K562 (cell line): ENCODE measurements at regions not wholly inside any gene's neighbourhood (a gene's known extent, or its start where the extent isn't known, plus 50 kb on each side); places are given as distances from the start of the nearest gene placed in this dataset.

ENCODE experiments used
- ATAC-seq: fragments of 200-7000 bp; cut with Tn5 transposase; 3 replicates; pipeline ENCODE4 v1.9.1; 2020; ENCODE audit warnings: moderate library complexity
- BruUV-seq: library from RNA; stranded (reverse); fragments of 400-500 nt; replicated peaks from 2 replicates; lab custom pipeline; 2021; lab: Mats Ljungman, UMichigan
- CTCF ChIA-PET: fragments of 300-600 bp; formaldehyde crosslinking; extraction: SDS; loops from one replicate; lab custom pipeline; 2021; ENCODE audit warnings: low intra/inter-chr PET ratio; lab: Yijun Ruan, JAX
- POLR2A ChIA-PET: fragments of 300-600, 350-650 bp; sonication (Branson Sonifier 250); formaldehyde crosslinking; extraction: SDS; loops from one replicate; lab custom pipeline; 2021; ENCODE audit warnings: antibody characterized with exemption, inconsistent platforms; lab: Yijun Ruan, JAX
- DNase-seq, 4 experiments: peaks; one replicate each; pipeline versions ENCODE4 v3.0.0 to v3.0.0-alpha.2; 2011 to 2018; ENCODE audit warnings: low spot score in 3 of 4, mixed read lengths in 3 of 4; ENCODE audit errors: extremely low read depth in 1 of 4
- FAIRE-seq: peaks from 2 replicates; lab custom pipeline; 2011; peaks lifted over from hg19 to GRCh38; lab: Jason Lieb, UNC
- H2AFZ ChIP-seq: 2 replicates; pipeline ENCODE4 v1.6.0; 2011; ENCODE audit warnings: low read depth, low read length, control low read depth, inconsistent platforms
- H3K27ac ChIP-seq: fragments of 200-600 bp; 3 replicates; pipeline ENCODE4 v1.8.0; 2011; ENCODE audit warnings: low read depth, mild to moderate bottlenecking, control low read depth, inconsistent platforms, low read length, moderate library complexity, mixed read lengths; ENCODE audit errors: extremely low read depth
- H3K27me3 ChIP-seq, 2 experiments: fragments of 300-600 bp in 1 of 2; 2 replicates in 1 of 2; 3 replicates in 1 of 2; pipeline versions ENCODE4 v1.6.0 to v1.8.0; 2011; ENCODE audit warnings: inconsistent platforms in 2 of 2, low read length in 2 of 2, mild to moderate bottlenecking in 1 of 2, mixed read lengths in 1 of 2, moderate library complexity in 1 of 2; ENCODE audit not compliant: control insufficient read depth in 2 of 2, insufficient read depth in 2 of 2
- H3K36me3 ChIP-seq: fragments of 300-600 bp; 3 replicates; pipeline ENCODE4 v1.8.0; 2011; ENCODE audit warnings: mild to moderate bottlenecking, low read length, inconsistent platforms; ENCODE audit not compliant: control insufficient read depth, insufficient read depth
- H3K4me1 ChIP-seq, 2 experiments: fragments of 200-600 bp in 1 of 2; replicated peaks in 1 of 2; 2 replicates in 1 of 2; 3 replicates in 1 of 2; pipeline versions ENCODE4 v1.5.1 to v1.8.0; 2011; ENCODE audit warnings: inconsistent platforms in 2 of 2, low read length in 2 of 2, mild to moderate bottlenecking in 1 of 2, mixed read lengths in 1 of 2, moderate library complexity in 1 of 2; ENCODE audit not compliant: control insufficient read depth in 2 of 2, insufficient read depth in 2 of 2
- H3K4me2 ChIP-seq: 2 replicates; pipeline ENCODE4 v1.6.1; 2011; ENCODE audit warnings: low read length, control low read depth, inconsistent platforms, mixed read lengths; ENCODE audit not compliant: insufficient read depth
- H3K4me3 ChIP-seq: fragments of 200-600 bp; sonication (generic), shearing (Covaris generic); 2 replicates; pipeline ENCODE4 v1.5.1; 2016; ENCODE audit warnings: control low read depth, inconsistent platforms
- H3K79me2 ChIP-seq: fragments of 200-600 bp; 3 replicates; pipeline ENCODE4 v1.8.0; 2011; ENCODE audit warnings: low read length, inconsistent platforms; ENCODE audit not compliant: control insufficient read depth, insufficient read depth
- H3K9ac ChIP-seq, 2 experiments: 2 replicates each; pipeline versions ENCODE4 v1.6.0 to v1.6.1; 2011; ENCODE audit warnings: low read depth in 2 of 2, low read length in 2 of 2, control low read depth in 1 of 2, inconsistent platforms in 1 of 2, mild to moderate bottlenecking in 1 of 2, mixed read lengths in 1 of 2; ENCODE audit not compliant: insufficient read depth in 1 of 2
- H3K9me1 ChIP-seq: one replicate; pipeline ENCODE4 v1.6.0; 2011; ENCODE audit warnings: inconsistent platforms, mild to moderate bottlenecking, low read length, moderate library complexity; ENCODE audit not compliant: control insufficient read depth, insufficient read depth
- H3K9me3 ChIP-seq: replicated peaks from 2 replicates; pipeline ENCODE4 v1.5.1; 2011; ENCODE audit warnings: low read depth, low read length, inconsistent platforms; ENCODE audit not compliant: control insufficient read depth, insufficient read depth
- H4K20me1 ChIP-seq: replicated peaks from 2 replicates; pipeline ENCODE4 v1.6.1; 2011; ENCODE audit warnings: low read length, inconsistent platforms, mixed read lengths; ENCODE audit not compliant: control insufficient read depth, insufficient read depth
- BRD9 ChIP-seq: fragments of 450-650 bp; IDR thresholded peaks from 2 replicates; pipeline ENCODE4 v1.6.1; 2018; ENCODE audit warnings: low read depth; ENCODE audit not compliant: partially characterized antibody
- MTA2 ChIP-seq: fragments of 450-650 bp; IDR thresholded peaks from 2 replicates; pipeline ENCODE4 v1.6.1; 2016; ENCODE audit warnings: low read depth
- MYBL2 ChIP-seq, 2 experiments: fragments of 450-650 bp in 1 of 2; sonication (generic) in 1 of 2; formaldehyde crosslinking in 1 of 2; IDR thresholded peaks; 2 replicates each; pipeline versions ENCODE4 v1.6.1 to v1.8.1; 2017 to 2022; ENCODE audit warnings: borderline replicate concordance in 1 of 2, inconsistent platforms in 1 of 2, low read depth in 1 of 2, mild to moderate bottlenecking in 1 of 2, missing genetic modification reagents in 1 of 2, moderate library complexity in 1 of 2
- NFATC3 ChIP-seq: fragments of 450-650 bp; IDR thresholded peaks from 2 replicates; pipeline ENCODE4 v1.6.1; 2017; ENCODE audit warnings: mild to moderate bottlenecking
- NR2F6 ChIP-seq: fragments of 450-650 bp; formaldehyde crosslinking; IDR thresholded peaks from 2 replicates; pipeline ENCODE4 v1.4.0; 2020; ENCODE audit warnings: mild to moderate bottlenecking
- NR4A1 ChIP-seq, 2 experiments: fragments of 250-450 bp in 1 of 2; fragments of 450-650 bp in 1 of 2; sonication (Bioruptor Pico) in 1 of 2; IDR thresholded peaks; 2 replicates each; pipeline versions ENCODE4 v1.4.0 to v1.6.1; 2016 to 2020; ENCODE audit warnings: mild to moderate bottlenecking in 2 of 2, missing compliant biosample characterization in 1 of 2, missing genetic modification characterization in 1 of 2, moderate library complexity in 1 of 2
- TOE1 ChIP-seq, 2 experiments: fragments of 450-650 bp in 1 of 2; sonication (generic) in 1 of 2; formaldehyde crosslinking in 1 of 2; IDR thresholded peaks; 2 replicates each; pipeline versions ENCODE4 v1.7.1 to v1.8.0; 2016 to 2022; ENCODE audit warnings: borderline replicate concordance in 2 of 2, mild to moderate bottlenecking in 2 of 2, antibody characterized with exemption in 1 of 2, inconsistent platforms in 1 of 2, low read depth in 1 of 2, missing genetic modification reagents in 1 of 2, moderate library complexity in 1 of 2
- WGBS: fragments of 100-300 bp; shearing (Covaris generic); methylation state at CpG from one replicate; pipeline ENCODE4 v1.1.6; 2016; ENCODE audit warnings: low coverage, mixed read lengths; ENCODE audit not compliant: insufficient coverage; ENCODE audit errors: missing lambda C conversion rate; 5-methylcytosine and 5-hydroxymethylcytosine counted together
- in situ Hi-C: fragments of 300-500 bp; cut with MboI; formaldehyde crosslinking; loops from 4 replicates; pipeline ENCODE4 v1.15.0; 2018; ENCODE audit warnings: inconsistent platforms, mixed read lengths
- intact Hi-C: fragments of 100-400 bp; cut with micrococcal nuclease; formaldehyde crosslinking; loops from 2 replicates; pipeline ENCODE4 v1.14.2; 2022

GRCh38 chr7:22561321-22561811, 61.4 kb upstream of the STEAP1B start:
- Histone ChIP-seq H3K4me3 (no peak overlapping the region), H3K9me1 (no peaks in the 10 kb centered on the region), H3K4me1 (peaks cover 15 to 50% of the 10 kb centered on the region in 2 experiments), H4K20me1 (no peaks in the 10 kb centered on the region), H3K27me3 (no peaks in the 10 kb centered on the region), H3K79me2 (peaks cover 6% of the 10 kb centered on the region; the same call in 2 of the 3 replicates), H3K36me3 (no peaks in the 10 kb centered on the region), H3K9me3 (no peaks in the 10 kb centered on the region), H2AFZ (no peak overlapping the region), H3K4me2 (no peak overlapping the region), H3K27ac (no peak overlapping the region), H3K9ac (no peak overlapping the region)
- no peak for TF ChIP-seq BRD9
- no peak for TF ChIP-seq NR4A1 (CRISPR knock-in tag; IDR thresholded peaks at IDR 0.05)
- no peak for TF ChIP-seq NR4A1 (tag; IDR thresholded peaks at IDR 0.05)
- no peak for TF ChIP-seq MTA2
- no peak for TF ChIP-seq NFATC3
- no peak for TF ChIP-seq TOE1 (IDR thresholded peaks at IDR 0.05; ENCODE audit: borderline replicate concordance)
- no peak for TF ChIP-seq TOE1 (CRISPR knock-in tag; IDR thresholded peaks at IDR 0.05; ENCODE audit: borderline replicate concordance, low read depth)
- no peak for TF ChIP-seq NR2F6 (CRISPR knock-in tag)
- TF ChIP-seq MYBL2 (IDR thresholded peaks at IDR 0.05; ENCODE audit: low read depth) = no peak
- TF ChIP-seq MYBL2 (CRISPR knock-in tag; IDR thresholded peaks at IDR 0.05; ENCODE audit: borderline replicate concordance) = no peak
- ChIA-PET POLR2A (interaction anchor here (0.5 to 1.5 kb wide), 4 partner anchors 141 to 251 kb away, joined by 3 to 4 read pairs (median 4); partner anchors contain the start of gene IL6), CTCF (interaction anchor here (0.6 to 3.5 kb wide), 6 partner anchors 165 to 240 kb away, joined by 3 to 52 read pairs (median 4); partner anchors contain the start of gene IL6)
- FAIRE-seq (no peak), ATAC-seq (no peak), DNase-seq (peak in 1 of 4 experiments; percentile 12)
- intact Hi-C loops = loop anchor here (5.0 to 10.0 kb wide), 4 partner anchors 101 to 511 kb away; no protein-coding TSS in a partner anchor
- 80% methylated on average over 13 of the region's 13 CpGs for WGBS
- in situ Hi-C loops = loop anchor here (5.0 kb wide), 2 partner anchors 161 to 506 kb away; no protein-coding TSS in a partner anchor
- BruUV-seq = no TSS peak
